ENCODE measurements at regions not wholly inside any gene's neighbourhood (a gene's known extent, or its start where the extent isn't known, plus 50 kb on each side); places are given as distances from the start of the nearest gene placed in this dataset.

DNA sequence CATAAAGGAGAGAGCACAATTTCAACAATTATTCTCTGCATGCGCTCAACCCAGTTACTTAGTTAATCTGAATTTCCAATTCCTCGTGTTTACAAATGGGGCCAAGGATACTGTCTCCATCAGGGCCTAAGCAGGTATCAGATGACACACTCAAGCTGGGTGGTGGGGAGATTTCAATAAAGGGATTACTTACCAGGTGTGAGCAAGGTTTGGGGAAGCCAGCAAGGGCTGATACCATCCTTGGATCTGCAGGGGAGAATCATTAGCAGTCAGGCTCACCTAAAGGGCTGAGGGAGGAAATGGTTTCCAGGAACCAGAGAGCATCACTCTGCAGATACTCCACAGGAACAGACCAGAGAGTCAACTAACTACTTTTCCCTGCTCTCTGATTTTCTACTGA, 487.1 kb downstream of the NTRK2 start:
- DNase-seq = no peak
- H3K27me3 ChIP-seq = no peaks in the 10 kb centered on the region
- peaks cover 3% of the 10 kb centered on the region; the same call in 1 of the 2 replicates for H3K4me1 ChIP-seq
- TF ChIP-seq, protein P1, sequence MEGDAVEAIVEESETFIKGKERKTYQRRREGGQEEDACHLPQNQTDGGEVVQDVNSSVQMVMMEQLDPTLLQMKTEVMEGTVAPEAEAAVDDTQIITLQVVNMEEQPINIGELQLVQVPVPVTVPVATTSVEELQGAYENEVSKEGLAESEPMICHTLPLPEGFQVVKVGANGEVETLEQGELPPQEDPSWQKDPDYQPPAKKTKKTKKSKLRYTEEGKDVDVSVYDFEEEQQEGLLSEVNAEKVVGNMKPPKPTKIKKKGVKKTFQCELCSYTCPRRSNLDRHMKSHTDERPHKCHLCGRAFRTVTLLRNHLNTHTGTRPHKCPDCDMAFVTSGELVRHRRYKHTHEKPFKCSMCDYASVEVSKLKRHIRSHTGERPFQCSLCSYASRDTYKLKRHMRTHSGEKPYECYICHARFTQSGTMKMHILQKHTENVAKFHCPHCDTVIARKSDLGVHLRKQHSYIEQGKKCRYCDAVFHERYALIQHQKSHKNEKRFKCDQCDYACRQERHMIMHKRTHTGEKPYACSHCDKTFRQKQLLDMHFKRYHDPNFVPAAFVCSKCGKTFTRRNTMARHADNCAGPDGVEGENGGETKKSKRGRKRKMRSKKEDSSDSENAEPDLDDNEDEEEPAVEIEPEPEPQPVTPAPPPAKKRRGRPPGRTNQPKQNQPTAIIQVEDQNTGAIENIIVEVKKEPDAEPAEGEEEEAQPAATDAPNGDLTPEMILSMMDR (IDR thresholded peaks at IDR 0.05; ENCODE audit: low read depth, low read length) = no peak
- no peak overlapping the region for H3K4me3 ChIP-seq (ENCODE audit: low read depth, low read length)
- H3K36me3 ChIP-seq = no peaks in the 10 kb centered on the region
- no peaks in the 10 kb centered on the region for H3K9me3 ChIP-seq

DNA sequence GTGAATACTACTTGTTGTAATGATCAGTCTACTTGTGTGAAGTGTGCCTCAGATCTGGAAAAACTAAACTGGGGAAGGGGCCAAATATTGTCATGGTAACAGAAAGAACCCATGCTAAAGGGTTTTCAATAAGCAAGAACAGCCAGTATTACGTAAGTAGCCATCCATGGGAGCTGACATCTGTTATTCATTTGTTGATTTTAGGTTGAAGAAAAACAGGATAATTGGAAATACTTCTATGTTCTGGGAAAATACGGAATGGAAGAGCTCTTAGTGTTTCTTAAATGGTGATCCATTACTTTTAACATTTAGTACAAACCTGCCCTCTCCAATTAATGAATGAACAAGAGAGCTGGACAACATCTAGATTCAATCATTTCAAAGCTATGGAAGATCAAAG, 485.8 kb downstream of the NTRK2 start:
- DNase-seq = no peak
- no peaks in the 10 kb centered on the region for H3K9me3 ChIP-seq
- H3K27me3 ChIP-seq = no peaks in the 10 kb centered on the region
- TF ChIP-seq, protein P1 (IDR thresholded peaks at IDR 0.05; ENCODE audit: low read depth, low read length) = no peak
- no peaks in the 10 kb centered on the region for H3K36me3 ChIP-seq
- H3K4me3 ChIP-seq (ENCODE audit: low read depth, low read length) = no peak overlapping the region
- H3K4me1 ChIP-seq = peaks cover 3% of the 10 kb centered on the region; the same call in 1 of the 2 replicates

DNA sequence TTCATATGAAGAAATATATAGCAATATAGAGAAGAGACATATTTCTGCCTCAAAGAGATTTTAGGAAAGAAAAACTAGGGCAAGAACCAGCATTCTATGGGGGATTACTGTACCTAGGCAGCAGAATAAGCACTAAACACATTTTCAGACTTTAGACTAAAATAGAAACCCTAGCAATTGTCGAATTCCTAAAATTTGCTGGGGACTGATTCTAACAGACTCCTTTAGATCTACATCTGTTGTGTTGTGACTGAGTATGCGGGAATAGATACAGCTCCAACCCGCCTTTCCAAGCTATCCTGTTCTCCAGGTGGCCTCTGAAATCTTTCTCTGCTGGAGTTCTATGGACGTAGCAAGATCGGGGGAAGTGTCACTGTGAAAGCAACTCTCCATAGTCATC, 482.2 kb downstream of the NTRK2 start:
- TF ChIP-seq, protein P1 (IDR thresholded peaks at IDR 0.05; ENCODE audit: low read depth, low read length) = no peak

DNA sequence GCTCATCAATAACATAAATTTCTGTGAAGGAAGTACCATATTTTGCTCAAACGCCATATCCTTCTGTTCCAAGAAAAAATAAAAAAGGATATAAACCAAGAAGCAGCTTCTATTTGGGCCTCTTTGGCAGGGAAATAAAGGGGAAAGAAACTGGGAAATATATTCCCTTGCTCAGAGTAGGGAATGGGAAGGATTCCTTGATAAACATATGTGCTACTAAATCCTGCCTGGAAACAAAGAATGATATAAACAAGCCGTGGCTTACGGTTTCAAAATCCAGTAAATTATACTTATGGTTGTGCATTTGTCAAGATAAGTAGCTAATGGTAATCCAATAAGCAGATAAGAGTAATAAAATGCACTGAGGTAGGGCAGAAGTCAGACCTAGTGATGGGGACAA, 481.6 kb downstream of the NTRK2 start:
- no peaks in the 10 kb centered on the region for H3K36me3 ChIP-seq
- TF ChIP-seq, protein P1 (IDR thresholded peaks at IDR 0.05; ENCODE audit: low read depth, low read length) = no peak
- no peaks in the 10 kb centered on the region for H3K4me1 ChIP-seq
- DNase-seq = no peak
- H3K27me3 ChIP-seq = no peaks in the 10 kb centered on the region
- H3K4me3 ChIP-seq (ENCODE audit: low read depth, low read length) = no peak overlapping the region
- no peaks in the 10 kb centered on the region for H3K9me3 ChIP-seq

More for the DNA sequence above, 482.2 kb downstream of the NTRK2 start:
- no peak for DNase-seq
- Histone ChIP-seq H3K4me1 (no peaks in the 10 kb centered on the region), H3K27me3 (no peaks in the 10 kb centered on the region), H3K4me3 (ENCODE audit: low read depth, low read length) (no peak overlapping the region), H3K9me3 (no peaks in the 10 kb centered on the region), H3K36me3 (no peaks in the 10 kb centered on the region)

DNA sequence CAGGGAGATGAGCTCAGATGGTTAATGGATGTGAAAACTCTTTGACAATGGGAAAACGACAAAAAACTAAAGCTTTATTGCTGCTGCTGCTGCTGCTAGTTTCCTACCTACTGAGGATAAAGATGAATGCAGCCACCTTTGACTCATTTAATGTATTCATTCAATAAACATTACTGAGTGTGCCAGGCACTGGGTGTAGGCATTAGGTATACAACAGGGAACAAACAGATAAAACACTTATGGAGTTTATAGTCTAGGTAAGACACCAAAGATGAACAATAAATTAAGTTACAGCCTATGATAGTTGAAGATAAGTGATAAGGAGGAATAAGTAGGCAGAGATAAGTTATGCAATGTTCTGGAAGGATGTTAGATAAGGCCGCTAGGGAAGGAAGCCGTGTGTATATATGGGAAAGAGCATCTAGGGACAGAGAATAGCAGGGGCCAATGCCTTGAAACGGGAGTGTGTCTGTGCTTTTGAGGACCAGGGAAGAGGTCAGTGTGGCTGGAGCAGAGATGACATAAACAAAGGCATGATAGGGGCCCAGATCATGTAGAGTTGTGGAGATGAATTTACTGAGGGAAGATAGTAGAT, 477.6 kb downstream of the NTRK2 start:
- Histone ChIP-seq H3K4me1 (no peaks in the 10 kb centered on the region), H3K4me3 (ENCODE audit: low read depth, low read length) (no peak overlapping the region)

DNA sequence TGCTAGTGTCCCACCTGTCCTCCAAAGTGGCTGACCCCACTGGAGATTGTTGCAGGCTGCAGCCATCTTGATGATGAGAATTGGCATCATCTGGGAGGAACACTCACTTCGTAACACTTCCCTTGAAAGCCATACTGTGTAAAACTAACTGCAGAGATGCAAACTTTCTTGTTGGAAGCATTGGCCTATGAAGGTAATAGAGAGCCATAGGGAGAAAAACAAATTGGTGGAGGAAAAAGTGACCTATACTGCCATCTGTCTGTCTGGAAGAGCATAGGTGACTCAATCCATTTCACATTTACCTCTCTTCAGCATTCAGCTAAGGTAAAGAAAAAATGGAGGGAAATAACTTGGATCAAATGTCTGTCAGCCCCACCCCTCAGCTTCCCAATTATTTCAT, 473.4 kb downstream of the NTRK2 start:
- DNase-seq = no peak
- Histone ChIP-seq H3K4me1 (no peaks in the 10 kb centered on the region), H3K27me3 (no peaks in the 10 kb centered on the region), H3K9me3 (no peaks in the 10 kb centered on the region), H3K36me3 (no peaks in the 10 kb centered on the region), H3K4me3 (ENCODE audit: low read depth, low read length) (no peak overlapping the region)
- TF ChIP-seq, protein P1 (IDR thresholded peaks at IDR 0.05; ENCODE audit: low read depth, low read length) = peak; percentile 50

More for the DNA sequence above, 477.6 kb downstream of the NTRK2 start:
- TF ChIP-seq, protein P1 (IDR thresholded peaks at IDR 0.05; ENCODE audit: low read depth, low read length) = no peak
- Histone ChIP-seq H3K27me3 (no peaks in the 10 kb centered on the region), H3K9me3 (no peaks in the 10 kb centered on the region), H3K36me3 (no peaks in the 10 kb centered on the region)
- DNase-seq = no peak
